IMR-90 (cell line): ENCODE measurements at regions not wholly inside any gene's neighbourhood (a gene's known extent, or its start where the extent isn't known, plus 50 kb on each side); places are given as distances from the start of the nearest gene placed in this dataset.
"Not testable (repeated sequence)": the region's sequence is repeated elsewhere in the genome, so short reads cannot be mapped to it uniquely, and the experiment has no call there.

Experiments used
- ATAC-seq: fragments of 200-7000 bp; cut with Tn5 transposase; 2 replicates; pipeline ENCODE4 v1.9.1; 2020; ENCODE audit warnings: low read depth, mild to moderate bottlenecking, moderate library complexity
- BruUV-seq: library from RNA; stranded (reverse); fragments of 400-500 nt; replicated peaks from 2 replicates; lab custom pipeline; 2021; lab: Mats Ljungman, UMichigan
- CTCF ChIA-PET: fragments of 300-600 bp; formaldehyde crosslinking; extraction: SDS; loops from one replicate; lab custom pipeline; 2021; ENCODE audit warnings: antibody characterized with exemption; lab: Yijun Ruan, JAX
- POLR2A ChIA-PET: fragments of 300-600 bp; sonication (Branson Sonifier 250); formaldehyde crosslinking; loops from one replicate; lab custom pipeline; 2022; ENCODE audit warnings: antibody characterized with exemption; ENCODE audit not compliant: unreplicated experiment; lab: Charles Lee
- DNase-seq: peaks from one replicate; pipeline ENCODE4 v3.0.0; 2013
- H2AFZ ChIP-seq: replicated peaks from 2 replicates; pipeline ENCODE3; 2013; ENCODE audit warnings: low read length, mild to moderate bottlenecking; ENCODE audit not compliant: poor library complexity
- H2AK5ac ChIP-seq: 2 replicates; pipeline ENCODE4 v1.6.1; 2013; ENCODE audit warnings: low read depth, low read length, inconsistent platforms
- H2AK9ac ChIP-seq: replicated peaks from 2 replicates; pipeline ENCODE3; 2013; ENCODE audit warnings: mild to moderate bottlenecking, low read depth, low read length, moderate library complexity; ENCODE audit not compliant: poor library complexity
- H2BK120ac ChIP-seq: 2 replicates; pipeline ENCODE4 v1.6.1; 2013; ENCODE audit warnings: low read depth, low read length, inconsistent platforms
- H2BK15ac ChIP-seq: 3 replicates; pipeline ENCODE4 v1.6.1; 2013; ENCODE audit warnings: low read depth, low read length, inconsistent platforms
- H2BK20ac ChIP-seq: 2 replicates; pipeline ENCODE4 v1.6.1; 2013; ENCODE audit warnings: low read depth, mild to moderate bottlenecking, inconsistent platforms, low read length, moderate library complexity
- H2BK5ac ChIP-seq: 2 replicates; pipeline ENCODE4 v1.6.1; 2013; ENCODE audit warnings: mild to moderate bottlenecking, low read depth, low read length, inconsistent platforms; ENCODE audit not compliant: poor library complexity, severe bottlenecking
- H3K14ac ChIP-seq: replicated peaks from 2 replicates; pipeline ENCODE4 v1.6.1; 2013; ENCODE audit warnings: low read depth, low read length, inconsistent platforms
- H3K18ac ChIP-seq: 2 replicates; pipeline ENCODE4 v1.6.1; 2013; ENCODE audit warnings: low read depth, low read length, control low read depth
- H3K23ac ChIP-seq: 2 replicates; pipeline ENCODE4 v1.6.1; 2013; ENCODE audit warnings: low read depth, low read length, inconsistent platforms
- H3K27ac ChIP-seq: 2 replicates; pipeline ENCODE4 v1.5.1; 2013; ENCODE audit warnings: mild to moderate bottlenecking, control low read depth, low read length; ENCODE audit not compliant: insufficient read depth
- H3K27me3 ChIP-seq: 2 replicates; pipeline ENCODE4 v1.6.1; 2013; ENCODE audit warnings: low read length; ENCODE audit not compliant: control insufficient read depth, insufficient read depth
- H3K36me3 ChIP-seq: 2 replicates; pipeline ENCODE4 v1.6.1; 2013; ENCODE audit warnings: low read length, mixed read lengths; ENCODE audit not compliant: control insufficient read depth, insufficient read depth
- H3K4ac ChIP-seq: 2 replicates; pipeline ENCODE4 v1.6.1; 2013; ENCODE audit warnings: low read depth, low read length, inconsistent platforms
- H3K4me1 ChIP-seq: 2 replicates; pipeline ENCODE4 v1.6.1; 2013; ENCODE audit warnings: low read length, mixed read lengths; ENCODE audit not compliant: control insufficient read depth, insufficient read depth
- H3K4me2 ChIP-seq: 2 replicates; pipeline ENCODE4 v1.6.1; 2013; ENCODE audit warnings: low read depth, mild to moderate bottlenecking, control low read depth, low read length, moderate library complexity
- H3K4me3 ChIP-seq: 2 replicates; pipeline ENCODE4 v1.5.1; 2013; ENCODE audit warnings: low read depth, mild to moderate bottlenecking, control low read depth, low read length, moderate library complexity; ENCODE audit not compliant: insufficient read depth
- H3K56ac ChIP-seq: 2 replicates; pipeline ENCODE4 v1.6.1; 2013; ENCODE audit warnings: low read length, inconsistent platforms; ENCODE audit not compliant: insufficient read depth; ENCODE audit errors: extremely low read depth
- H3K79me1 ChIP-seq, 2 experiments: 2 replicates each; pipeline ENCODE4 v1.6.1; 2013; ENCODE audit warnings: low read length in 2 of 2, inconsistent platforms in 1 of 2, low read depth in 1 of 2
- H3K9ac ChIP-seq: 2 replicates; pipeline ENCODE4 v1.6.1; 2013; ENCODE audit warnings: low read depth, low read length, control low read depth
- H3K9me1 ChIP-seq: 2 replicates; pipeline ENCODE4 v1.6.1; 2013; ENCODE audit warnings: low read length, inconsistent platforms; ENCODE audit not compliant: insufficient read depth
- H3K9me3 ChIP-seq: 2 replicates; pipeline ENCODE4 v1.6.1; 2013; ENCODE audit warnings: low read length; ENCODE audit not compliant: control insufficient read depth, insufficient read depth
- H4K20me1 ChIP-seq: 2 replicates; pipeline ENCODE4 v1.6.1; 2013; ENCODE audit warnings: low read length, inconsistent platforms; ENCODE audit not compliant: insufficient read depth
- H4K5ac ChIP-seq: 2 replicates; pipeline ENCODE4 v1.6.1; 2013; ENCODE audit warnings: mild to moderate bottlenecking, low read depth, low read length, control low read depth
- H4K8ac ChIP-seq, 2 experiments: 2 replicates each; pipeline ENCODE4 v1.6.1; 2013; ENCODE audit warnings: low read depth in 2 of 2, low read length in 2 of 2, control low read depth in 1 of 2, inconsistent platforms in 1 of 2
- H4K91ac ChIP-seq: 2 replicates; pipeline ENCODE4 v1.6.1; 2013; ENCODE audit warnings: low read depth, low read length, inconsistent platforms; ENCODE audit not compliant: insufficient read depth
- WGBS, 2 experiments: methylation state at CpG; one replicate each; pipeline versions ENCODE4 v1.1.5 to v1.1.7; 2013; ENCODE audit warnings: missing lambda C conversion rate in 2 of 2; ENCODE audit not compliant: insufficient read length in 1 of 2; ENCODE audit errors: extremely low coverage in 2 of 2; 5-methylcytosine and 5-hydroxymethylcytosine counted together
- dilution Hi-C: fragments of 300-500 bp; cut with HindIII; formaldehyde crosslinking; loops from one replicate; pipeline ENCODE4 v1.14.3; 2018; ENCODE audit warnings: low sequenced_read_pairs; ENCODE audit not compliant: unreplicated experiment
- in situ Hi-C: fragments of 300-500 bp; cut with MboI; formaldehyde crosslinking; loops from 3 replicates; pipeline ENCODE4 v1.14.3; 2019; ENCODE audit warnings: low sequenced_read_pairs, inconsistent platforms, mixed read lengths
- intact Hi-C: fragments of 100-400 bp; cut with micrococcal nuclease; formaldehyde crosslinking; loops from 2 replicates; pipeline ENCODE4 v1.10.0; 2022

GRCh38 chr9:83113445-83113844, 50.5 kb upstream of the RASEF start:
- DNase-seq, H3K9me3 ChIP-seq, H3K4ac ChIP-seq, dilution Hi-C loops, H3K56ac ChIP-seq, H3K27ac ChIP-seq, H2AFZ ChIP-seq, H3K23ac ChIP-seq, intact Hi-C loops, H3K79me1 ChIP-seq, H3K4me2 ChIP-seq, H3K4me1 ChIP-seq, H3K9ac ChIP-seq, H2BK5ac ChIP-seq, H3K27me3 ChIP-seq, H3K18ac ChIP-seq, POLR2A ChIA-PET, ATAC-seq, H2BK15ac ChIP-seq, H4K8ac ChIP-seq, H3K9me1 ChIP-seq, H2AK5ac ChIP-seq, BruUV-seq, H3K4me3 ChIP-seq, H3K36me3 ChIP-seq, in situ Hi-C loops, H3K14ac ChIP-seq, H4K91ac ChIP-seq, H4K20me1 ChIP-seq, H4K5ac ChIP-seq, H2AK9ac ChIP-seq, H2BK20ac ChIP-seq, H2BK120ac ChIP-seq, CTCF ChIA-PET: not testable (repeated sequence)
- 86% methylated on average over 1 of the region's 6 CpGs; no CpG with 5 or more reads in 1 of the 2 experiments for WGBS, 2 experiments
